ENCODE measurements at regions not wholly inside any gene's neighbourhood (a gene's known extent, or its start where the extent isn't known, plus 50 kb on each side); places are given as distances from the start of the nearest gene placed in this dataset.
"Not testable (repeated sequence)": the region's sequence is repeated elsewhere in the genome, so short reads cannot be mapped to it uniquely, and the experiment has no call there.

DNA sequence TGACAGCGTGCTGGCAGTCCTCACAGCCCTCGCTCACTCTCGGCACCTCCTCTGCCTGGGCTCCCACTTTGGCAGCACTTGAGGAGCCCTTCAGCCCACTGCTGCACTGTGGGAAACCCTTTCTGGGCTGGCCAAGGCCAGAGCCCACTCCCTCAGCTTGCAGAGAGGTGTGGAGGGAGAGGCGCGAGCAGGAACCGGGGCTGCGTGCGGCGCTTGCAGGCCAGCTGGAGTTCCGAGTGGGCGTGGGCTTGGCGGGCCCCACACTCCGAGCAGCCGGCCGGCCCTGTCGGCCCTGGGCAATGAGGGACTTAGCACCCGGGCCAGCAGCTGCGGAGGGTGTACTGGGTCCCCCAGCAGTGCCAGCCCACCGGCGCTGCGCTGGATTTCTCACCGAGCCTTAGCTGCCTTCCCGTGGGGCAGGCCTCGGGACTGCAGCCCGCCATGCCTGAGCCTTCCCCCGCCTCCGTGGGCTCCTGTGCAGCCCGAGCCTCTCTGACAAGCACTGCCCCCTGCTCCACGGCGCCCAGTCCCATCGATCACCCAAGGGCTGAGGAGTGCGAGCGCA, 722.0 kb downstream of the KLHL13 start:
- TF ChIP-seq, protein P1, sequence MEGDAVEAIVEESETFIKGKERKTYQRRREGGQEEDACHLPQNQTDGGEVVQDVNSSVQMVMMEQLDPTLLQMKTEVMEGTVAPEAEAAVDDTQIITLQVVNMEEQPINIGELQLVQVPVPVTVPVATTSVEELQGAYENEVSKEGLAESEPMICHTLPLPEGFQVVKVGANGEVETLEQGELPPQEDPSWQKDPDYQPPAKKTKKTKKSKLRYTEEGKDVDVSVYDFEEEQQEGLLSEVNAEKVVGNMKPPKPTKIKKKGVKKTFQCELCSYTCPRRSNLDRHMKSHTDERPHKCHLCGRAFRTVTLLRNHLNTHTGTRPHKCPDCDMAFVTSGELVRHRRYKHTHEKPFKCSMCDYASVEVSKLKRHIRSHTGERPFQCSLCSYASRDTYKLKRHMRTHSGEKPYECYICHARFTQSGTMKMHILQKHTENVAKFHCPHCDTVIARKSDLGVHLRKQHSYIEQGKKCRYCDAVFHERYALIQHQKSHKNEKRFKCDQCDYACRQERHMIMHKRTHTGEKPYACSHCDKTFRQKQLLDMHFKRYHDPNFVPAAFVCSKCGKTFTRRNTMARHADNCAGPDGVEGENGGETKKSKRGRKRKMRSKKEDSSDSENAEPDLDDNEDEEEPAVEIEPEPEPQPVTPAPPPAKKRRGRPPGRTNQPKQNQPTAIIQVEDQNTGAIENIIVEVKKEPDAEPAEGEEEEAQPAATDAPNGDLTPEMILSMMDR (IDR thresholded peaks at IDR 0.05; ENCODE audit: low read length), result not testable (repeated sequence)
- not testable (repeated sequence) for TF ChIP-seq EZH2 (optimal IDR thresholded peaks at IDR 0.05; ENCODE audit: low read depth, low read length)
